ENCODE measurements at regions not wholly inside any gene's neighbourhood (a gene's known extent, or its start where the extent isn't known, plus 50 kb on each side); places are given as distances from the start of the nearest gene placed in this dataset.

- TF ChIP-seq CTCF (IDR thresholded peaks at IDR 0.05) (no peak), POLR2A (IDR thresholded peaks at IDR 0.05) (no peak)
Measured at GRCh38 chr9:27829621-27830020, 256.3 kb upstream of the C9orf72 start.

Data from testis (tissue), 2 donors.